ENCODE measurements at regions not wholly inside any gene's neighbourhood (a gene's known extent, or its start where the extent isn't known, plus 50 kb on each side); places are given as distances from the start of the nearest gene placed in this dataset.

DNA sequence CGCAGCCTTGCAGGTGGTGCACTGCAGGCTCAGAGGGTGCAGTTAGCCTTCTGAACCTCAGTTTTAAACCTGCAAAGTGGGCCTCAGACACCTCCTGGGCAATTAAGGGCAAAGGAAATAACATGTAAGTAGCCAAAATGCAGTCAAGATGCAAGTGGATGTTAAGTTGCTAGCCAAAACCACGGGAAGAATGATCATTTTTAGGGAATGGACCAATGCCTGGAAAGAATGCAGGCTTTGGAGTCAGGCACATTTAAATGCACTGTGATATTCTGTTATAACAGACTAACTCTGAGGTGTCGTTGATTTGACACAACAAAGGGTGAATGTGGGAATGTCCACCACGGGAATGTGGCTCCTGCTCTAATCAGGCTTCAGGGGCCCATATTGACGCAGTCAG lies 57.9 kb upstream of the PTGFRN start:
- no peak for DNase-seq (ENCODE audit: low read depth, low spot score)
- Histone ChIP-seq H3K4me1 (ENCODE audit: insufficient read depth, insufficient read length) (peaks cover 17% of the 10 kb centered on the region), H3K9ac (ENCODE audit: insufficient read length, low read depth) (no peak overlapping the region), H3K36me3 (ENCODE audit: insufficient read depth, insufficient read length, low read length) (no peaks in the 10 kb centered on the region), H3K9me3 (ENCODE audit: insufficient read depth, low read length) (no peaks in the 10 kb centered on the region), H3K4me3 (ENCODE audit: insufficient read length, low read depth) (no peak overlapping the region), H3K27me3 (ENCODE audit: insufficient read depth, insufficient read length) (no peaks in the 10 kb centered on the region)
- TF ChIP-seq YY1 (IDR thresholded peaks at IDR 0.05; ENCODE audit: insufficient read depth, insufficient read length) (no peak), SUZ12 (IDR thresholded peaks at IDR 0.05; ENCODE audit: extremely low read depth, insufficient read depth, insufficient read length) (no peak), ZNF274 (IDR thresholded peaks at IDR 0.05; ENCODE audit: low read depth, low read length) (no peak)

- no peak overlapping the region for H3K9ac ChIP-seq (ENCODE audit: insufficient read length, low read depth)
- H3K4me3 ChIP-seq (ENCODE audit: insufficient read length, low read depth), result no peak overlapping the region
- H3K9me3 ChIP-seq (ENCODE audit: insufficient read depth, low read length), result no peaks in the 10 kb centered on the region
- no peak for DNase-seq (ENCODE audit: low read depth, low spot score)
- H3K4me1 ChIP-seq (ENCODE audit: insufficient read depth, insufficient read length), result peaks cover 17% of the 10 kb centered on the region
- H3K36me3 ChIP-seq (ENCODE audit: insufficient read depth, insufficient read length, low read length), result no peaks in the 10 kb centered on the region
- H3K27me3 ChIP-seq (ENCODE audit: insufficient read depth, insufficient read length), result no peaks in the 10 kb centered on the region
- no peak for TF ChIP-seq YY1 (IDR thresholded peaks at IDR 0.05; ENCODE audit: insufficient read depth, insufficient read length)
- TF ChIP-seq ZNF274 (IDR thresholded peaks at IDR 0.05; ENCODE audit: low read depth, low read length), result no peak
These were observed 57.3 kb upstream of the PTGFRN start for GRCh38 chr1:116852367-116852766.

DNA sequence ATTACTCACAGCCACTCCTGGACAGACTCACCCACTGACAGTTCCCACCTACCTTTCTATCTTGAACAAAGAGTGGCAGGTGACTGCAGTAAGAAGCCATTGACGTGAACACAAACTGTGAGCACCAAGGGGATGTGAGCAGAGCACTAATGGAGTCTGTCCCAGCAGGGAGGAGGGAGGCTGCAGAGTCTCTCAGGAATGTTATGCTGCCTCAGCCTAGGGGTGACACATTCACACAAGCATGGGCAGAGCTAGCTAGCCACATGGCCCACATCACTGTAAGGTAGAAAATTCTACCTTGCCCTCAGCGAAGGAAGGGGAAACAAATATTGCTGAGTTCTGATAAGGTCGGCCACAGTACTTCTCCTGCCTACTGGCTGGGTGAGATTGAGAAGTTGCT lies 56.8 kb upstream of the PTGFRN start:
- Histone ChIP-seq H3K9ac (ENCODE audit: insufficient read length, low read depth) (no peak overlapping the region), H3K36me3 (ENCODE audit: insufficient read depth, insufficient read length, low read length) (no peaks in the 10 kb centered on the region), H3K27me3 (ENCODE audit: insufficient read depth, insufficient read length) (no peaks in the 10 kb centered on the region), H3K4me3 (ENCODE audit: insufficient read length, low read depth) (no peak overlapping the region), H3K9me3 (ENCODE audit: insufficient read depth, low read length) (no peaks in the 10 kb centered on the region), H3K4me1 (ENCODE audit: insufficient read depth, insufficient read length) (peaks cover 17% of the 10 kb centered on the region)
- TF ChIP-seq SUZ12 (IDR thresholded peaks at IDR 0.05; ENCODE audit: extremely low read depth, insufficient read depth, insufficient read length) (no peak), ZNF274 (IDR thresholded peaks at IDR 0.05; ENCODE audit: low read depth, low read length) (no peak), YY1 (IDR thresholded peaks at IDR 0.05; ENCODE audit: insufficient read depth, insufficient read length) (peak; percentile 35)
- peak; percentile 61 for DNase-seq (ENCODE audit: low read depth, low spot score)

- Histone ChIP-seq H3K36me3 (ENCODE audit: insufficient read depth, insufficient read length, low read length) (no peaks in the 10 kb centered on the region), H3K4me3 (ENCODE audit: insufficient read length, low read depth) (no peak overlapping the region), H3K9ac (ENCODE audit: insufficient read length, low read depth) (no peak overlapping the region), H3K4me1 (ENCODE audit: insufficient read depth, insufficient read length) (peaks cover 17% of the 10 kb centered on the region), H3K9me3 (ENCODE audit: insufficient read depth, low read length) (no peaks in the 10 kb centered on the region), H3K27me3 (ENCODE audit: insufficient read depth, insufficient read length) (no peaks in the 10 kb centered on the region)
- TF ChIP-seq SUZ12 (IDR thresholded peaks at IDR 0.05; ENCODE audit: extremely low read depth, insufficient read depth, insufficient read length), result no peak
- TF ChIP-seq ZNF274 (IDR thresholded peaks at IDR 0.05; ENCODE audit: low read depth, low read length), result no peak
- no peak for TF ChIP-seq YY1 (IDR thresholded peaks at IDR 0.05; ENCODE audit: insufficient read depth, insufficient read length)
- DNase-seq (ENCODE audit: low read depth, low spot score), result peak; percentile 92
These were observed 55.9 kb upstream of the PTGFRN start for GRCh38 chr1:116853680-116854402.

DNA sequence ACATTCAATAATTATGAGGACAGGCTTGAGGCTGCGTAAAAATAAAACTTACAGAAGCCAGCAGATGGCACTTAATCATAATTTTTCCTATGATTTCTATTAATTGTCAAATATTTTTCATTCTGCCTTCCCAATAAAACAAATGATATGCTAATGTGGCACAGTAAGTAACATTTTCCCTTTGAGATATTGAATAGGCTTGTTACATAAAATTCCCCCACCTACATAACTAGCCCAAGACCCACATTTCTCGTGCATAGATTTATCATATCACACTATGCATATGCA lies 55.4 kb upstream of the PTGFRN start:
- Histone ChIP-seq H3K27me3 (ENCODE audit: insufficient read depth, insufficient read length) (no peaks in the 10 kb centered on the region), H3K9me3 (ENCODE audit: insufficient read depth, low read length) (no peaks in the 10 kb centered on the region), H3K36me3 (ENCODE audit: insufficient read depth, insufficient read length, low read length) (no peaks in the 10 kb centered on the region), H3K4me3 (ENCODE audit: insufficient read length, low read depth) (no peak overlapping the region), H3K9ac (ENCODE audit: insufficient read length, low read depth) (no peak overlapping the region), H3K4me1 (ENCODE audit: insufficient read depth, insufficient read length) (peaks cover 17% of the 10 kb centered on the region)
- DNase-seq (ENCODE audit: low read depth, low spot score), result no peak
- TF ChIP-seq ZNF274 (IDR thresholded peaks at IDR 0.05; ENCODE audit: low read depth, low read length) (no peak), YY1 (IDR thresholded peaks at IDR 0.05; ENCODE audit: insufficient read depth, insufficient read length) (no peak), SUZ12 (IDR thresholded peaks at IDR 0.05; ENCODE audit: extremely low read depth, insufficient read depth, insufficient read length) (no peak)

GRCh38 chr1:116854716-116855115 lies 55.0 kb upstream of the PTGFRN start:
- H3K4me1 ChIP-seq (ENCODE audit: insufficient read depth, insufficient read length), result peaks cover 19% of the 10 kb centered on the region
- no peaks in the 10 kb centered on the region for H3K36me3 ChIP-seq (ENCODE audit: insufficient read depth, insufficient read length, low read length)
- H3K9ac ChIP-seq (ENCODE audit: insufficient read length, low read depth), result no peak overlapping the region
- no peaks in the 10 kb centered on the region for H3K9me3 ChIP-seq (ENCODE audit: insufficient read depth, low read length)
- no peak for DNase-seq (ENCODE audit: low read depth, low spot score)
- no peaks in the 10 kb centered on the region for H3K27me3 ChIP-seq (ENCODE audit: insufficient read depth, insufficient read length)
- TF ChIP-seq YY1 (IDR thresholded peaks at IDR 0.05; ENCODE audit: insufficient read depth, insufficient read length) (no peak), ZNF274 (IDR thresholded peaks at IDR 0.05; ENCODE audit: low read depth, low read length) (no peak), SUZ12 (IDR thresholded peaks at IDR 0.05; ENCODE audit: extremely low read depth, insufficient read depth, insufficient read length) (no peak)
- no peak overlapping the region for H3K4me3 ChIP-seq (ENCODE audit: insufficient read length, low read depth)

- Histone ChIP-seq H3K9ac (ENCODE audit: insufficient read length, low read depth) (no peak overlapping the region), H3K4me3 (ENCODE audit: insufficient read length, low read depth) (no peak overlapping the region), H3K9me3 (ENCODE audit: insufficient read depth, low read length) (no peaks in the 10 kb centered on the region), H3K36me3 (ENCODE audit: insufficient read depth, insufficient read length, low read length) (no peaks in the 10 kb centered on the region), H3K27me3 (ENCODE audit: insufficient read depth, insufficient read length) (no peaks in the 10 kb centered on the region), H3K4me1 (ENCODE audit: insufficient read depth, insufficient read length) (peaks cover 21% of the 10 kb centered on the region)
- TF ChIP-seq ZNF274 (IDR thresholded peaks at IDR 0.05; ENCODE audit: low read depth, low read length) (no peak), SUZ12 (IDR thresholded peaks at IDR 0.05; ENCODE audit: extremely low read depth, insufficient read depth, insufficient read length) (no peak), YY1 (IDR thresholded peaks at IDR 0.05; ENCODE audit: insufficient read depth, insufficient read length) (no peak)
- no peak for DNase-seq (ENCODE audit: low read depth, low spot score)
These were observed 54.5 kb upstream of the PTGFRN start for GRCh38 chr1:116855191-116855619.
